HG02852 (cell line): ENCODE measurements at regions not wholly inside any gene's neighbourhood (a gene's known extent, or its start where the extent isn't known, plus 50 kb on each side); places are given as distances from the start of the nearest gene placed in this dataset.

Experiments
- ATAC-seq: cut with Tn5 transposase; IDR thresholded peaks from one replicate; pipeline ENCODE4 v1.9.1; 2021; ENCODE audit warnings: mild to moderate bottlenecking, moderate library complexity; ENCODE audit not compliant: unreplicated experiment

DNA sequence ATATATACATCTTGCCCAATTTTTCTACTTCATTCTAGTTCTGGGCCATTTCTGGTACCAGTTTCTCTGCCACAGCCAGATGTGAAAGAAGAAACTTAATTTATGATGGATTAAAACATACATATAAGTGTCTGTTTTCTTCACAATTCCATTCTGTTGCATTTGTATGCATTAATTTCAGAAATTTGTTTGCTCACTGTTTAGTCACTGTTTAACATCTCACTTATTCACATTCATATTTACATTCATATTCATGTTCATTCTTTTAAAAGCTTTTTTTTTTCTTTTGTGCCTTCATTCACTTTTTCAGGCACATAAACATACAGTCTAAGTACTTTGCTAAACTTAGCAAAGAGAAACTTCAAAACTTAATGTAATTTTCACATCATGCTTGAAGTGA is 684.0 kb upstream of the CDH9 start:
- no peak for ATAC-seq

- no peak for ATAC-seq
Observed at GRCh38 chr5:27708534-27708933, 670.1 kb upstream of the CDH9 start.

- no peak for ATAC-seq
Observed at GRCh38 chr5:27706832-27707231, 668.4 kb upstream of the CDH9 start.

- no peak for ATAC-seq
Observed at GRCh38 chr5:27705661-27706060, 667.3 kb upstream of the CDH9 start.

GRCh38 chr5:27701931-27702903 is 663.8 kb upstream of the CDH9 start:
- no peak for ATAC-seq

- ATAC-seq: no peak
Observed at GRCh38 chr5:27700526-27700925, 662.1 kb upstream of the CDH9 start.

- ATAC-seq: no peak
Observed at GRCh38 chr5:27682600-27682999, 644.2 kb upstream of the CDH9 start.

- no peak for ATAC-seq
Observed at GRCh38 chr5:27652505-27652904, 614.1 kb upstream of the CDH9 start.

DNA sequence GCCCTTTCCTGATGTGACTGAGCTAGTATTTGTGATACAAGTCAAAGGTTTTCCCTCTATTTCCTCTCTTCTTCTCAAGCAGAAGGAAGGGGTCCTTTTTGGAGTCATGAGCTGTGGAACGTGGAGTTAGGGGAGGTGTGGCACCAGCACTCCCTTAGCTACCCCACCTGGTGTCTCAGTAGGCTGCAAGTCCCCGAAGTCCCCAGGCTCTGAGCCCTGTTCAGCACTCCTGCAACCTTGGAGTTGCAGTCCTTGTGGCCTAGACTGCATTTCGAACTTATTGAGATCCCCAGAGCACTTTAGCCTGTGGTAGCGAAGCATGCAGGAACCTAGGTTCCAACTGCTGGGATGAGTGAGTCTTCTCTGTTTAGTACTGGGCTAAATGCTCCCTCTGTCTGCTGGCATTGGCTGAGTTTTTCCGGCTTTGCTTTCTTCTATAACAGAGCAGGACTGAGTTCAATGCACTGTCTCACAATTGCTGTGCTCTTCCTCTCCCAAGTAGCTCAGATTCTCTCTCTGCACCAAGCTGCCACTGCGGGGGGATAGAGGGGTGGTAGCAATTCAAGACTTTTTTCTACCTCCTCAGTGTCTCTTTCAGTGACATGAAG is 600.7 kb upstream of the CDH9 start:
- ATAC-seq: no peak

- no peak for ATAC-seq
Observed at GRCh38 chr5:27619982-27620381, 581.6 kb upstream of the CDH9 start.

GRCh38 chr5:27612161-27612560 is 573.8 kb upstream of the CDH9 start:
- no peak for ATAC-seq

DNA sequence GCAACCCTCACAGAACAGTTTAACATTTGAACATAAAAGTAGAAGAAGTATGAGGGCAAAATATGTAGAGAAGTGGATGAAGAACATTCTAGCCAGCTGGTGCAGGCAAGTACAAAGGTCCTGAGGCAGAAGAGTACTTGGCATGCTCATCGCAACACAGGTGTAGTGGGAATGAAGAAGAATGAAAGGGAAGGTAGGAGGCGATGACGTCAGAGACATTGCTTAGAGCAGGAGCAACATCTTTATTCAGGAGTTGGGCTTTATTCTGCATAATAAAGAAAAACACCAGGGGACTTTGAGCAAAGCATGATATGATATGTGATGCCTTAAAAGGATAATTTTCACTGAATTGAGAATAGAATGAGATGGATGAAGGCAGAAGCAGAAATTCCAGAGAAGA is 570.6 kb upstream of the CDH9 start:
- ATAC-seq: no peak

GRCh38 chr5:27598576-27598975 is 560.2 kb upstream of the CDH9 start:
- ATAC-seq: no peak

- no peak for ATAC-seq
Observed at GRCh38 chr5:27594141-27594540, 555.8 kb upstream of the CDH9 start.

DNA sequence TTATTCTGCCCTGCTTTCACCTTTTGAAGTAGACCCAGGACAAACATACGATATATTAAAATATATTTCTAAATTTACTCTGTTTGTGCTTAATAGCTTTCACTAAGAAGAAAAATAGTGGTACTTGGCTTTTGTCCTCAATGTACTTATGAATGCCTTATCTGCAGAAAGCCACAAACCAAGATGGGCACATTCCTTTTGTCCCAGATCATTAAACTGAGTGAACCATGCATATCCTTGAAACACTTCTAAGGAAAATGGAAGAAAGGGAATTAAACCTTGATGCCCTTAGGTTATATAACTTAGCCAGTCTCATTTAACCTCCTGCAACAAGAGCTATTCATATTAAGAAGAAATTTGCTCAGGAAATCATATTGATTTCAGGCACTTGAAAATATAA is 553.8 kb upstream of the CDH9 start:
- no peak for ATAC-seq

- no peak for ATAC-seq
Observed at GRCh38 chr5:27590503-27590902, 552.1 kb upstream of the CDH9 start.

DNA sequence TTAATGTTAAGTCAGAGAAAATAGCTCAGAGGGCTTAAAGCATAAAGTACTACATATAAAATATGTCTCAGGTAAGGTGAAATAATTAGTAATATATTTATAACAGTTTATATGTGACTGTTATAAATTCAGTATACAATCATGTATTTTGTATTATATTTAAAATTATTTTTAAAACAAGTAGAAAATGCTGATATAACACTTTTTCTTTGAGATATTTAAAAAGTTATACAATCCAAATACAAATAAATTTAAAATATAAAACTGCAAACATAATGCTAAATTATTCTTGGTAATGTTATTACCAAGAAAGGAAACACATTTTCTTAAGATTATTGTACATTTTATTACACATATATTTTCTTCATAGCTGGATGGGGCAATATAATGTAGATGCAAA is 539.9 kb upstream of the CDH9 start:
- no peak for ATAC-seq

DNA sequence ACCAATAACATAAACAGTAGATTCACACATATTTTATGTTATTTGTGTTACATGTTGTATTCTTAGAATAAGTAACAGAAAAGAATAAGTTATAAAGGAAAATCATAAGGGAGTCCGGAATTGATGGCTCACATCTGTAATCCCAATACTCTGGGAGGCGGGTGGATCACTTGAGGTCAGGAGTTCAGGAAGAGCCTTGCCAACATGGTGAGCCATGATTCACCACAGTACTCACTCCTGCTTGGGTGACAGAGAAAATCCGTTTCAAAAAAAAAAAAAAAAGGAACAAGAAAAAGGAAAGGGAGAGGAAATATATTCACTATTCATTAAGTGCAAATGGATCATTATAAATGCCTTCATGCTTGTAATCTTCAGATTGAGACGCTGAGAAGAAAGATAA is 533.3 kb upstream of the CDH9 start:
- no peak for ATAC-seq

DNA sequence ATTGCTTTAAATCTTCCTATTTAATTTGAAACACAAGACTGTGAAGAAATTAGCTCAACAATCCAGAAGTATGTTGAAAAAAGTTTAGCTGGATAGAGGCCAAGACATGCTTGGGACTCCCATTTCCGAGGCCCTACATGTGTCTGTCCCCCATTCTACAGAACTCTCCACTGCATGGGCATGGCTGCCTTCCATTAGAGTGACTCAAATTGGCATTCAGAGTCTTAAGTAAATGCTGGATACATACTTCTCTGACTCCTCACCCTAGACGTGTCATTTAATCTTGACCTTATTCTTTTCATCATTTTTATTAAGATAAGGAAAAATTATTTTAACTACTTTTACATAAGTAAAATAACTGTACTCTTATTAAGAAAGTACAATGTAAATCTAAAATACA is 530.4 kb upstream of the CDH9 start:
- no peak for ATAC-seq

DNA sequence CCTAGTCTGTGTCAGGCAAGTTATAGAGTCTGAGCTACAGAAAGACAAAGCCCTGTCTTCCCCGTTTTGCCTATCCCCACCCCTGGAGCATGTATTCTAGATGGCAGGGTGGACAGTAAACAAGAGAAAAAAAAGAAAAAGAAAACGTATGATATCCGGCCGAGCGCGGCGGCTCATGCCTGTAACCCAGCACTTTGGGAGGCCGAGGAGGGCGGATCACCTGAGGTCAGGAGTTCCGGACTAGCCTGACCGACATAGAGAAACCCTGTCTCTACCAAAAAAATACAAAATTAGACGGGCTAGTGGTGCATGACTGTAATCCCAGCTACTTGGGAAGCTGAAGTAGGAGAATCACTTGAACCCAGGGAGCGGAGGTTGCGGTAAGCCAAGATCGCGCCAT is 523.0 kb upstream of the CDH9 start:
- ATAC-seq: no peak

- no peak for ATAC-seq
Observed at GRCh38 chr5:27548484-27548883, 510.1 kb upstream of the CDH9 start.

GRCh38 chr5:27535031-27535557 is 496.7 kb upstream of the CDH9 start:
- no peak for ATAC-seq
